Uterus (tissue), 3 donors: ENCODE measurements at regions not wholly inside any gene's neighbourhood (a gene's known extent, or its start where the extent isn't known, plus 50 kb on each side); places are given as distances from the start of the nearest gene placed in this dataset.

ENCODE experiments used
- DNase-seq, 2 donors: peaks; one replicate each; pipeline ENCODE4 v3.0.0-alpha.2; 2019 to 2020
- H3K27ac ChIP-seq, 2 donors: fragments of 200-600 bp; sonication (generic); 1 replicate in 1 of 2; 2 replicates in 1 of 2; pipeline ENCODE4 v1.5.1; 2016 to 2018
- H3K27me3 ChIP-seq, 2 donors: fragments of 200-600 bp; sonication (generic); one replicate each; pipeline ENCODE4 v1.5.1; 2018 to 2019; ENCODE audit warnings: control low read depth in 1 of 2
- H3K36me3 ChIP-seq, 2 donors: fragments of 200-600 bp; sonication (generic); one replicate each; pipeline ENCODE4 v1.5.1; 2019; ENCODE audit warnings: control low read depth in 1 of 2
- H3K4me1 ChIP-seq, 2 donors: fragments of 200-600 bp; sonication (generic); one replicate each; pipeline ENCODE4 v1.5.1; 2018 to 2019; ENCODE audit warnings: control low read depth in 1 of 2
- H3K4me3 ChIP-seq, 2 donors: fragments of 200-600 bp; sonication (generic); 1 replicate in 1 of 2; 2 replicates in 1 of 2; pipeline ENCODE4 v1.5.1; 2018 to 2019; ENCODE audit warnings: mild to moderate bottlenecking in 1 of 2
- H3K9me3 ChIP-seq, 2 donors: fragments of 200-600 bp; sonication (generic); one replicate each; pipeline ENCODE4 v1.5.1; 2019; ENCODE audit warnings: control low read depth in 1 of 2
- CTCF ChIP-seq, 4 experiments: fragments of 200-600 bp in 2 of 4; fragments of 450-650 bp in 2 of 4; sonication (generic) in 2 of 4; IDR thresholded peaks; one replicate each; pipeline ENCODE4 v1.5.1; 2016 to 2019; ENCODE audit warnings: antibody characterized with exemption in 4 of 4, mild to moderate bottlenecking in 2 of 4, moderate library complexity in 1 of 4
- POLR2A ChIP-seq, 2 donors: fragments of 450-650 bp; IDR thresholded peaks; one replicate each; pipeline ENCODE4 v1.6.1; 2016; ENCODE audit warnings: antibody characterized with exemption in 2 of 2, mild to moderate bottlenecking in 1 of 2, moderate library complexity in 1 of 2
- intact Hi-C: fragments of 100-400 bp; cut with DNase I; formaldehyde crosslinking; loops from one replicate; pipeline ENCODE4 v1.15.1; 2023; ENCODE audit warnings: low total_unique reads
- donor health status: DM: yes; HTN: yes; CAD: no.

- Histone ChIP-seq H3K9me3 (no peaks in the 10 kb centered on the region), H3K27ac (no peak overlapping the region), H3K36me3 (no peaks in the 10 kb centered on the region), H3K4me1 (no peaks in the 10 kb centered on the region), H3K4me3 (no peak overlapping the region), H3K27me3 (no peaks in the 10 kb centered on the region)
- DNase-seq = no peak
- TF ChIP-seq POLR2A (IDR thresholded peaks at IDR 0.05) (no peak), CTCF (IDR thresholded peaks at IDR 0.05) (no peak)
- intact Hi-C loops = no loop called here
Measured at GRCh38 chr4:37765741-37766140, 60.7 kb upstream of the PGM2 start.

- DNase-seq = no peak
- intact Hi-C loops = no loop called here
- H3K4me1 ChIP-seq = no peaks in the 10 kb centered on the region
- TF ChIP-seq CTCF (IDR thresholded peaks at IDR 0.05) = no peak
- no peak for TF ChIP-seq POLR2A (IDR thresholded peaks at IDR 0.05)
- no peak overlapping the region for H3K4me3 ChIP-seq
- no peaks in the 10 kb centered on the region for H3K9me3 ChIP-seq
- H3K27me3 ChIP-seq = no peaks in the 10 kb centered on the region
- no peak overlapping the region for H3K27ac ChIP-seq
- no peaks in the 10 kb centered on the region for H3K36me3 ChIP-seq
Measured at GRCh38 chr4:37763831-37764230, 62.7 kb upstream of the PGM2 start.

- Histone ChIP-seq H3K36me3 (no peaks in the 10 kb centered on the region), H3K4me3 (no peak overlapping the region), H3K27me3 (no peaks in the 10 kb centered on the region), H3K9me3 (no peaks in the 10 kb centered on the region), H3K4me1 (no peaks in the 10 kb centered on the region), H3K27ac (no peak overlapping the region)
- no peak for DNase-seq
- intact Hi-C loops = no loop called here
- TF ChIP-seq CTCF (IDR thresholded peaks at IDR 0.05) = no peak
- TF ChIP-seq POLR2A (IDR thresholded peaks at IDR 0.05) = no peak
Measured at GRCh38 chr4:37762991-37763368, 63.5 kb upstream of the PGM2 start.

- Histone ChIP-seq H3K4me3 (no peak overlapping the region), H3K9me3 (no peaks in the 10 kb centered on the region), H3K36me3 (no peaks in the 10 kb centered on the region), H3K4me1 (no peaks in the 10 kb centered on the region), H3K27ac (no peak overlapping the region), H3K27me3 (no peaks in the 10 kb centered on the region)
- TF ChIP-seq CTCF (IDR thresholded peaks at IDR 0.05) (no peak), POLR2A (IDR thresholded peaks at IDR 0.05) (no peak)
- peak in 1 of 2 donors; percentile 25 for DNase-seq
- intact Hi-C loops = no loop called here
Measured at GRCh38 chr4:37762294-37762990, 64.0 kb upstream of the PGM2 start.

- no peak overlapping the region for H3K4me3 ChIP-seq
- TF ChIP-seq POLR2A (IDR thresholded peaks at IDR 0.05) = no peak
- TF ChIP-seq CTCF (IDR thresholded peaks at IDR 0.05) = no peak
- H3K27ac ChIP-seq = no peak overlapping the region
- no peaks in the 10 kb centered on the region for H3K9me3 ChIP-seq
- no peaks in the 10 kb centered on the region for H3K27me3 ChIP-seq
- intact Hi-C loops = no loop called here
- peak; percentile 20 to 46 for DNase-seq
- H3K36me3 ChIP-seq = no peaks in the 10 kb centered on the region
- no peaks in the 10 kb centered on the region for H3K4me1 ChIP-seq
Measured at GRCh38 chr4:37760840-37761239, 65.6 kb upstream of the PGM2 start.
